ENCODE measurements at regions not wholly inside any gene's neighbourhood (a gene's known extent, or its start where the extent isn't known, plus 50 kb on each side); places are given as distances from the start of the nearest gene placed in this dataset.

- no peak for DNase-seq
Measured at GRCh38 chr22:49582181-49582580, 245.5 kb downstream of the BRD1 start.

GRCh38 chr22:49580024-49580423 lies 247.6 kb downstream of the BRD1 start:
- no peak for DNase-seq

GRCh38 chr22:49577168-49578060 lies 250.3 kb downstream of the BRD1 start:
- no peak for DNase-seq

- no peak for DNase-seq
Measured at GRCh38 chr22:49576241-49577141, 251.2 kb downstream of the BRD1 start.

GRCh38 chr22:49575703-49576081 lies 252.0 kb downstream of the BRD1 start:
- DNase-seq = no peak

GRCh38 chr22:49574881-49575702 lies 252.6 kb downstream of the BRD1 start:
- no peak for DNase-seq

GRCh38 chr22:49574205-49574880 lies 253.3 kb downstream of the BRD1 start:
- DNase-seq = no peak

- DNase-seq = no peak
Measured at GRCh38 chr22:49573109-49573765, 254.4 kb downstream of the BRD1 start.

GRCh38 chr22:49571326-49571725 lies 256.3 kb downstream of the BRD1 start:
- no peak for DNase-seq

- no peak for DNase-seq
Measured at GRCh38 chr22:49570032-49570848, 257.4 kb downstream of the BRD1 start.

- DNase-seq = no peak
Measured at GRCh38 chr22:49569286-49570031, 258.2 kb downstream of the BRD1 start.

GRCh38 chr22:49568751-49569285 lies 258.9 kb downstream of the BRD1 start:
- no peak for DNase-seq

- no peak for DNase-seq
Measured at GRCh38 chr22:49567899-49568750, 259.5 kb downstream of the BRD1 start.

- DNase-seq = no peak
Measured at GRCh38 chr22:49566693-49567092, 261.0 kb downstream of the BRD1 start.

GRCh38 chr22:49566141-49566541 lies 261.5 kb downstream of the BRD1 start:
- no peak for DNase-seq

- DNase-seq = no peak
Measured at GRCh38 chr22:49565516-49565855, 262.2 kb downstream of the BRD1 start.

- no peak for DNase-seq
Measured at GRCh38 chr22:49564666-49565515, 262.8 kb downstream of the BRD1 start.

- no peak for DNase-seq
Measured at GRCh38 chr22:49564054-49564453, 263.6 kb downstream of the BRD1 start.
